ENCODE measurements at regions not wholly inside any gene's neighbourhood (a gene's known extent, or its start where the extent isn't known, plus 50 kb on each side); places are given as distances from the start of the nearest gene placed in this dataset.
"Not testable (repeated sequence)": the region's sequence is repeated elsewhere in the genome, so short reads cannot be mapped to it uniquely, and the experiment has no call there.

GRCh38 chr10:131020775-131021174, 290.7 kb downstream of the TCERG1L start:
- no peak for DNase-seq (ENCODE audit: low read depth)

GRCh38 chr10:131021246-131021895, 290.1 kb downstream of the TCERG1L start:
- DNase-seq (ENCODE audit: low read depth), result no peak

GRCh38 chr10:131021969-131022368, 289.6 kb downstream of the TCERG1L start:
- DNase-seq (ENCODE audit: low read depth), result no peak

- DNase-seq (ENCODE audit: low read depth), result no peak
Observed at GRCh38 chr10:131022369-131022768, 289.2 kb downstream of the TCERG1L start.

- DNase-seq (ENCODE audit: low read depth), result no peak
Observed at GRCh38 chr10:131022981-131023380, 288.5 kb downstream of the TCERG1L start.

- DNase-seq (ENCODE audit: low read depth), result no peak
Observed at GRCh38 chr10:131024259-131025131, 287.0 kb downstream of the TCERG1L start.

- no peak for DNase-seq (ENCODE audit: low read depth)
Observed at GRCh38 chr10:131025333-131025732, 286.2 kb downstream of the TCERG1L start.

- DNase-seq (ENCODE audit: low read depth), result no peak
Observed at GRCh38 chr10:131027256-131027655, 284.3 kb downstream of the TCERG1L start.

GRCh38 chr10:131031346-131031745, 280.2 kb downstream of the TCERG1L start:
- DNase-seq (ENCODE audit: low read depth), result no peak

- DNase-seq (ENCODE audit: low read depth), result no peak
Observed at GRCh38 chr10:131032329-131033165, 279.0 kb downstream of the TCERG1L start.

- no peak for DNase-seq (ENCODE audit: low read depth)
Observed at GRCh38 chr10:131033166-131034085, 278.1 kb downstream of the TCERG1L start.

GRCh38 chr10:131034451-131034850, 277.1 kb downstream of the TCERG1L start:
- DNase-seq (ENCODE audit: low read depth), result no peak

GRCh38 chr10:131035779-131036178, 275.7 kb downstream of the TCERG1L start:
- DNase-seq (ENCODE audit: low read depth), result no peak

GRCh38 chr10:131038056-131038455, 273.5 kb downstream of the TCERG1L start:
- no peak for DNase-seq (ENCODE audit: low read depth)

- no peak for DNase-seq (ENCODE audit: low read depth)
Observed at GRCh38 chr10:131041031-131041430, 270.5 kb downstream of the TCERG1L start.

- no peak for DNase-seq (ENCODE audit: low read depth)
Observed at GRCh38 chr10:131041441-131041840, 270.1 kb downstream of the TCERG1L start.

GRCh38 chr10:131042015-131042414, 269.5 kb downstream of the TCERG1L start:
- not testable (repeated sequence) for DNase-seq (ENCODE audit: low read depth)

All from fibroblast of the conjunctiva (primary cell).